IPS-15b (cell line): ENCODE measurements at regions not wholly inside any gene's neighbourhood (a gene's known extent, or its start where the extent isn't known, plus 50 kb on each side); places are given as distances from the start of the nearest gene placed in this dataset.
A peak's percentile ranks its signal among the peaks of the same experiment; 100 is the strongest.

Source experiments
- H3K27me3 ChIP-seq: one replicate; pipeline ENCODE4 v1.6.1; 2013; ENCODE audit warnings: low read length; ENCODE audit not compliant: control insufficient read depth, insufficient read depth
- H3K36me3 ChIP-seq: one replicate; pipeline ENCODE4 v1.6.1; 2013; ENCODE audit warnings: low read length; ENCODE audit not compliant: control insufficient read depth, insufficient read depth
- H3K4me1 ChIP-seq: one replicate; pipeline ENCODE4 v1.6.1; 2013; ENCODE audit warnings: mild to moderate bottlenecking, low read length; ENCODE audit not compliant: control insufficient read depth, insufficient read depth
- H3K4me3 ChIP-seq: one replicate; pipeline ENCODE4 v1.5.1; 2013; ENCODE audit warnings: low read depth, low read length
- H3K9ac ChIP-seq: one replicate; pipeline ENCODE4 v1.6.1; 2013; ENCODE audit warnings: low read depth, mild to moderate bottlenecking, low read length
- H3K9me3 ChIP-seq: one replicate; pipeline ENCODE4 v1.6.1; 2013; ENCODE audit warnings: mild to moderate bottlenecking, low read length; ENCODE audit not compliant: control insufficient read depth, insufficient read depth

DNA sequence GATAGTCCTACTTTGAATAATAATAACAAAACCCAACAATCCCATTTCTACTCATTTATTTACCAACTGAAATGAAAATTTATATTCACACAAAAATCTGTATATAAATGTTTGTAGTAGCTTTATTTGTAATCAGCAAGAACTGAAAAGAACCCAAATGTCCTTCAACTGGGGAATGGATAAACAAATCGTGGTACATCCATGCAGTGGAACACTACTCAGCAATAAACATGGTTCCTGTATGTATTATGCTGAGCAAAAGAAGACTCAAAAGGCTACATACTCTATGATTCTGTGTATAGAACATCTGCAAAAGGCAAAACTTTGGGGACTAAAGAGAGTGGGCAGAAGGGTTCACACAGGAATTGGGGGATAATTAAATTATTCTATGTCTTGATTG is 136.1 kb upstream of the HAND1 start:
- Histone ChIP-seq H3K9me3 (no peaks in the 10 kb centered on the region), H3K4me1 (no peaks in the 10 kb centered on the region), H3K9ac (no peak overlapping the region), H3K36me3 (no peaks in the 10 kb centered on the region), H3K27me3 (peaks cover 31% of the 10 kb centered on the region), H3K4me3 (no peak overlapping the region)

DNA sequence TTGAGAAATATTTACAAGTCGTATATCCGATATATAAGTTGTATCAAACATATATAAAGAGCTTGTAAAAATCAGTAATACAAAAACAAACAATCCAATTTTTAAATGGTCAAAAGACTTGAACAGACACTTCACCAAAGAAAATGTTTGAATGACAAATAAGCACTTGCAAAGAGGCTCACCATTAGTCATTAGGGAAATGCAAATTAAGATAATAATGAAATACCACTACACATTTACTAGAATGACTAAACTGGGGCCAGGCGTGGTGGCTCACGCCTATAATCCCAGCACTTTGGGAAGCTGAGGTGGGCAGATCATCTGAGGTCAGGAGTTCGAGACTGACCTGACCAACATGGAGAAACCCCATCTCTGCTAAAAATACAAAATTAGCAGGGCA is 134.6 kb upstream of the HAND1 start:
- Histone ChIP-seq H3K4me3 (no peak overlapping the region), H3K9me3 (no peaks in the 10 kb centered on the region), H3K36me3 (no peaks in the 10 kb centered on the region), H3K9ac (no peak overlapping the region), H3K4me1 (no peaks in the 10 kb centered on the region), H3K27me3 (peaks cover 44% of the 10 kb centered on the region)

- Histone ChIP-seq H3K36me3 (no peaks in the 10 kb centered on the region), H3K27me3 (peaks cover 53% of the 10 kb centered on the region), H3K9me3 (no peaks in the 10 kb centered on the region), H3K4me1 (no peaks in the 10 kb centered on the region), H3K9ac (no peak overlapping the region), H3K4me3 (peak overlapping the region; percentile 75)
Measured at GRCh38 chr5:154611341-154611767, 133.3 kb upstream of the HAND1 start.

GRCh38 chr5:154610321-154611154 is 132.5 kb upstream of the HAND1 start:
- Histone ChIP-seq H3K9me3 (no peaks in the 10 kb centered on the region), H3K4me3 (peak overlapping the region; percentile 75), H3K27me3 (peaks cover 60% of the 10 kb centered on the region), H3K9ac (no peak overlapping the region), H3K4me1 (no peaks in the 10 kb centered on the region), H3K36me3 (no peaks in the 10 kb centered on the region)

DNA sequence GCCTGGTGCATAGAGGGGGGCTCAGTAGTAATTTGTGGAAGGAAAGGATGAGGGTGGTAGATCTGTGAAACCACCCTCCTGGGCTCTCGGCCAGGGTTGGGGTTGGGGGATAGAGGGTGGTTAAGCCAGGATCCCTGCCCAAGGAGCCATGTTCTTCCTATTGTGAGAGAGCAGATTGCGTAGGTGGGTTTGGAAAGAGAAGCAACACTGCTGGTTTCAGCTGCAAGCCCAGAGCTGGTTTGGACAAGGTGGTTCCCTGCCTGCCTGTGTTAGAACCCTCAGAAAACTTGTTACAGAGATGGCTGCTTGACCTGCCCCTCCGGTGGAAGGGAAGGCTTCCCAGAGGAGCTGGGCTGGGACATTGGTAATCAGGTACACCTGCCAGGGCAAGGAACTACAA is 131.2 kb upstream of the HAND1 start:
- no peaks in the 10 kb centered on the region for H3K36me3 ChIP-seq
- peak overlapping the region; percentile 19 for H3K4me3 ChIP-seq
- no peaks in the 10 kb centered on the region for H3K9me3 ChIP-seq
- H3K27me3 ChIP-seq, result peaks cover 71% of the 10 kb centered on the region
- peaks cover 3% of the 10 kb centered on the region for H3K4me1 ChIP-seq
- H3K9ac ChIP-seq, result no peak overlapping the region

- Histone ChIP-seq H3K4me3 (no peak overlapping the region), H3K9me3 (no peaks in the 10 kb centered on the region), H3K27me3 (peaks cover 74% of the 10 kb centered on the region), H3K36me3 (no peaks in the 10 kb centered on the region), H3K4me1 (peaks cover 4% of the 10 kb centered on the region), H3K9ac (no peak overlapping the region)
Measured at GRCh38 chr5:154608531-154609011, 130.5 kb upstream of the HAND1 start.

DNA sequence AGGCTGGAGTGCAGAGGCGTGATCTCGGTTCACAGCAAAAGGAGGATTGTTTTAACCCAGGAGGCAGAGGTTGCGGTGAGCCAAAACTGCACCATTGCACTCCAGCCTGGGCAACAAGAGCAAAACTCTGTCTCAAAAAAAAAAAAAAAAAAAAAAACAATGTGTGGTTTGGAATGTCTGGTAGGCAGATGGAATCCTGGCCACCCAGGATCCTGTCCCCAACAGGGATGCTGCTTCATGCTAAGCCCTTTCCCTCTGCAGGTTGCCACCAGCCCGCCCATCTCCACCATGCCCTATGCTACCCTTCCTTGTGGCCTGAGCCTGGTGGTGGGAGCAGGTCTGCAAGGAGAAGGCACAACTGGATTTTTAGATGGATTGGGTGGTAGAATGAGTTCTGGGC is 129.7 kb upstream of the HAND1 start:
- Histone ChIP-seq H3K36me3 (no peaks in the 10 kb centered on the region), H3K4me3 (no peak overlapping the region), H3K4me1 (peaks cover 4% of the 10 kb centered on the region), H3K27me3 (peaks cover 80% of the 10 kb centered on the region), H3K9ac (no peak overlapping the region), H3K9me3 (no peaks in the 10 kb centered on the region)

DNA sequence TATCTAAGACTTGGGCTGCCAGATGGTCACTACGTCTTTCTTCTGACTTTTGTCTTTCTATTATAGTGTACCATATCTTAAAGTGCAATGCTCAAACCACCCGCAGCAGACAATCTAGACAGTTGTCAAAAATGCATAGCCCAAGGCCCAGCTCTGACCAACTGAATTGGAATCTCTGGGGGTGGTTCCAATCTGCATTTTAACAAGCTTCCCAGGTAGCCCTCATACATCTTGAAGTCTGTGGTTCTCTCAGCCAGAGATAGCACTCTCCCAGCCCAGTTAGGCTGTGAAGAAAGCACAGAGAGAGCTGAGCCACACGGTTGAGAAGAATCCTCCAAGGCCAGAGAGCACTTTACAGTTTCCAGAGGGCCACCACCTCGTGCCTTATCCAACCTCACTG is 128.2 kb upstream of the HAND1 start:
- H3K4me3 ChIP-seq, result no peak overlapping the region
- H3K27me3 ChIP-seq, result peaks cover 72% of the 10 kb centered on the region
- H3K4me1 ChIP-seq, result peaks cover 4% of the 10 kb centered on the region
- no peak overlapping the region for H3K9ac ChIP-seq
- H3K9me3 ChIP-seq, result no peaks in the 10 kb centered on the region
- no peaks in the 10 kb centered on the region for H3K36me3 ChIP-seq

DNA sequence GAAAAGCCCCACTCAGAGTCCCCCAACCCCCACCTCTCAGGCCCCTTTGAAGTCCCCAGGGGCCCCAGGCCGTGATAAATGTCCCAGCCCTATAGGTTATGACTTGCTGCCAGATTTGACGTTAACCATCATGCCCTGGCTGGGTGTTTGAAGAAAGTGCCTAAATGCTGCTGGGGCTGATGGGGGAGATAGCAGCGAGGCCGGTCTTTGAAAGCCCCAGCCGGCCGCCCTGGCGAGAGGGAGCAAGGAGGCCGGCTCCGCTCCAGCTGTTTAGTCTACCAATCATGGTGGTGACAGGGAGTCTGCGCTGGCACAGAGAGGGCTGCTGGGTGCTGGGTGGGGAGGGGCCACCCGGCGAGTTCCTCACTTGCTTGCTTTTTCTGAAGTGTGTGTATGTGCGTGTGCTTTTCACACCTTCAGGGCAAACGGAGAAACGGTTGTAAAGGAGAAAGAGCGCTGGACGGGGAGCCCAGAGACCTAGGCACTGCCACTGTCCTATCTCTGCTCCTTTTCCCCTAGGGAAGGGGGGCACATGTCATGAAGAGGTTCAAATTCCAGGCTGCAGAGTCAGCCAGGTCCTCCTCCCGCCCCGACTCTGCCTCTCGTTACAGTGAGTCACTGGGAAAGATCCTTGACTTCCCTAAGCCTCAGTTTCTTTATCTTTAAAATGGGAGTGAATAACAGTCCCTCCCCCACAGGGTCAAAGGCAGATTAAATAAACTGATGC is 126.1 kb upstream of the HAND1 start:
- Histone ChIP-seq H3K9ac (no peak overlapping the region), H3K27me3 (peaks cover 57% of the 10 kb centered on the region), H3K4me1 (peaks cover 4% of the 10 kb centered on the region), H3K36me3 (no peaks in the 10 kb centered on the region), H3K4me3 (peak overlapping the region; percentile 27), H3K9me3 (no peaks in the 10 kb centered on the region)

DNA sequence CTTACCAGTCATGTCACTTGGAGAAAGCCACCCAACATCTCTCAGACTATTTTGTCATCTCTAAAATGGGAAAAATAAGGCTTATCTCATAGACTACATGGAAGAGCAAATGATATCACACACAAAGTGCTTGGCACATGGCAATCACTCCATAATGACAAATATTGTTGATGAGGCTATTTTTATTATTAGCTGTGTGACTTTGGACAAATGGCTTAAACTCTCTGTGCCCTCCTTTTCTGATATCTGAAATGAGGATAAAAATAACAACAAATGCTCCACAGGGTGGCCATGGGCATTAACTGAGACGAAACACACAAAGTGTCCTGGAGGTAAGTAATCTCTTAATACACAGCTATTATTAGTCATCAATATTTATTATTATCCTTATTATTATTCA is 125.5 kb upstream of the HAND1 start:
- Histone ChIP-seq H3K4me1 (peaks cover 4% of the 10 kb centered on the region), H3K9ac (no peak overlapping the region), H3K27me3 (peaks cover 51% of the 10 kb centered on the region), H3K9me3 (no peaks in the 10 kb centered on the region), H3K4me3 (no peak overlapping the region), H3K36me3 (no peaks in the 10 kb centered on the region)

GRCh38 chr5:154603011-154603410 is 125.0 kb upstream of the HAND1 start:
- peaks cover 4% of the 10 kb centered on the region for H3K4me1 ChIP-seq
- H3K36me3 ChIP-seq, result no peaks in the 10 kb centered on the region
- H3K9ac ChIP-seq, result no peak overlapping the region
- peaks cover 48% of the 10 kb centered on the region for H3K27me3 ChIP-seq
- no peaks in the 10 kb centered on the region for H3K9me3 ChIP-seq
- no peak overlapping the region for H3K4me3 ChIP-seq

GRCh38 chr5:154601014-154601413 is 123.0 kb upstream of the HAND1 start:
- no peak overlapping the region for H3K4me3 ChIP-seq
- no peaks in the 10 kb centered on the region for H3K9me3 ChIP-seq
- H3K36me3 ChIP-seq, result no peaks in the 10 kb centered on the region
- no peak overlapping the region for H3K9ac ChIP-seq
- H3K27me3 ChIP-seq, result peaks cover 32% of the 10 kb centered on the region
- peaks cover 4% of the 10 kb centered on the region for H3K4me1 ChIP-seq
